AG09309 (cell line): ENCODE measurements at regions not wholly inside any gene's neighbourhood (a gene's known extent, or its start where the extent isn't known, plus 50 kb on each side); places are given as distances from the start of the nearest gene placed in this dataset.
A peak's percentile ranks its signal among the peaks of the same experiment; 100 is the strongest.
"Not testable (repeated sequence)": the region's sequence is repeated elsewhere in the genome, so short reads cannot be mapped to it uniquely, and the experiment has no call there.

Experiments used
- DNase-seq: peaks from one replicate; pipeline ENCODE4 v3.0.0-alpha.2; 2010; ENCODE audit warnings: low read depth
- H3K4me3 ChIP-seq: 2 replicates; pipeline ENCODE4 v1.5.1; 2011; ENCODE audit warnings: mild to moderate bottlenecking, low read depth, low read length, moderate library complexity; ENCODE audit not compliant: control insufficient read depth
- CTCF ChIP-seq: IDR thresholded peaks from 2 replicates; pipeline ENCODE4 v1.5.1; 2011; ENCODE audit warnings: mild to moderate bottlenecking, low read depth, low read length, inconsistent platforms; ENCODE audit not compliant: insufficient read depth, control insufficient read depth; ENCODE audit errors: missing control alignments

GRCh38 chr18:22594155-22594690 is 176.5 kb upstream of the CTAGE1 start:
- TF ChIP-seq CTCF: no peak
- no peak overlapping the region for H3K4me3 ChIP-seq
- no peak for DNase-seq

GRCh38 chr18:22601481-22601880 is 183.8 kb upstream of the CTAGE1 start:
- no peak overlapping the region for H3K4me3 ChIP-seq
- DNase-seq: peak; percentile 47
- no peak for TF ChIP-seq CTCF

- not testable (repeated sequence) for H3K4me3 ChIP-seq, DNase-seq
Measured at GRCh38 chr18:22602456-22602855, 184.7 kb upstream of the CTAGE1 start.

- DNase-seq: no peak
- TF ChIP-seq CTCF: no peak
- no peak overlapping the region for H3K4me3 ChIP-seq
Measured at GRCh38 chr18:22603902-22604301, 186.2 kb upstream of the CTAGE1 start.

GRCh38 chr18:22604390-22604985 is 186.8 kb upstream of the CTAGE1 start:
- TF ChIP-seq CTCF: no peak
- no peak for DNase-seq
- H3K4me3 ChIP-seq: no peak overlapping the region

- DNase-seq: no peak
- no peak for TF ChIP-seq CTCF
- H3K4me3 ChIP-seq: no peak overlapping the region
Measured at GRCh38 chr18:22604986-22605421, 187.3 kb upstream of the CTAGE1 start.

GRCh38 chr18:22605736-22606135 is 188.0 kb upstream of the CTAGE1 start:
- no peak overlapping the region for H3K4me3 ChIP-seq
- no peak for TF ChIP-seq CTCF
- DNase-seq: no peak
